ENCODE measurements at regions not wholly inside any gene's neighbourhood (a gene's known extent, or its start where the extent isn't known, plus 50 kb on each side); places are given as distances from the start of the nearest gene placed in this dataset.

DNA sequence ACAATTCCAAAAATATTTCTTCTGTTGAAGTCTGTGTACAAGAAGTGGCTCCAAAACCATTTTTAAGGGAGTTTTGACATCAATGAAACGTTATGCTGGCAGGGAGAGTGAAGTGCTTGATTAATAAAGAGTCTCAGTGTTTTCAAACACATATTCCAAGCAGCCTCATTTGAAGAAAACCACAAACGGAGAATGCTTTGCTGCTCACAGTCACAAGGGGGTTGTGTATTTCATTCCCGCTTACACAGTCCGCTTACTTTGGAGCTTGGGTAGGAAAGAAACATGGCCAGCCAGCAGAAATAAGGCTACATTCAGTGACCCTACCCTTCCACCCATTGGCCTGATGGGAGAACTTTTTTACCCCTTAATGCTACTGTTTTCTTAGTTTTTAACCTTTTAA, 586.2 kb downstream of the RAB28 start:
- TF ChIP-seq YY1 (IDR thresholded peaks at IDR 0.05; ENCODE audit: insufficient read depth, insufficient read length): no peak
- no peak for TF ChIP-seq ZNF274 (IDR thresholded peaks at IDR 0.05; ENCODE audit: low read depth, low read length)
- TF ChIP-seq SUZ12 (IDR thresholded peaks at IDR 0.05; ENCODE audit: extremely low read depth, insufficient read depth, insufficient read length): no peak

Measured in NT2/D1 (cell line).